DMS 273 (cell line): ENCODE measurements at regions not wholly inside any gene's neighbourhood (a gene's known extent, or its start where the extent isn't known, plus 50 kb on each side); places are given as distances from the start of the nearest gene placed in this dataset.
A peak's percentile ranks its signal among the peaks of the same experiment; 100 is the strongest.

Experiments
- DNase-seq: peaks from one replicate; lab custom pipeline; 2025; ENCODE audit not compliant: unreplicated experiment; lab: John Stamatoyannopoulos, UW

DNA sequence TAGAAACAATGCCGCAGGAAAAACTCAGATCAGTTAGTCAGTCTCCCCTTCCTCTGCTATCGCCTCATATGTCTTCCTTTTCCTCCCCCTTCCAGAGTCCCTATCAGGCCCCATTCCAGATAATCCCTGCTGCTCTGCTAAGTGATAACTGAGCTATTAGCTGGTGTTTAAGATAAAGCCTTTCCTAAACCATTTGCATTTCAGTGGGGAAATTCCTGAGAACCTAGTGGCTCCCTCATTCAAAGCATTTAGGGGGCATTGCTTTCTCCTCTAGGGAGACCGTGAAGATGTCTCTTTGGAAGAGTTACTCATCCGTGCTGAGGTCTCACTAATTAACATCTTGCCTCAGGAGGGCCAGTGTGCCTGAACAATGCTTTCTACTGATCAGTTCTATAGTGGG, 401.6 kb downstream of the NPIPA7 start:
- DNase-seq, result no peak

DNA sequence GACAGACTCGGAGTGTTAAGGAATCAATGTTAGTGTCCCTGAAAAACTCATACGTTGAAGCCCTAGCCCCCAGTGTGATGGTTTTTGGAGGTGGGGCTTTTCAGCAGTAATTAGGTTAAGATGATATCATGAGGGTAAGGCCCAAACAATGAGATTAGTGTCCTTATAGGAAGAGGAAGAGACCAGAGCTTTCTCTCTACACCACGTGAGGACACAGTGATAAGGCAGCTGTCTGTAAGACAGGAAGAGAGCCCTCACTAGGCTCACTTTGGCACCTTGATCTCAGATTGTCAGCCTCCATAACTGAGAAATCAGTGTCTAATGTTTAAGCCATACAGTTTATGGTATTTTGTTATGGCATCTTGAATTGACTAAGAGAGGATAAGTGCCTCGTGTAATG, 403.2 kb downstream of the NPIPA7 start:
- DNase-seq, result no peak

- no peak for DNase-seq
Observed at GRCh38 chr16:16788004-16788403, 409.1 kb downstream of the NPIPA7 start.

DNA sequence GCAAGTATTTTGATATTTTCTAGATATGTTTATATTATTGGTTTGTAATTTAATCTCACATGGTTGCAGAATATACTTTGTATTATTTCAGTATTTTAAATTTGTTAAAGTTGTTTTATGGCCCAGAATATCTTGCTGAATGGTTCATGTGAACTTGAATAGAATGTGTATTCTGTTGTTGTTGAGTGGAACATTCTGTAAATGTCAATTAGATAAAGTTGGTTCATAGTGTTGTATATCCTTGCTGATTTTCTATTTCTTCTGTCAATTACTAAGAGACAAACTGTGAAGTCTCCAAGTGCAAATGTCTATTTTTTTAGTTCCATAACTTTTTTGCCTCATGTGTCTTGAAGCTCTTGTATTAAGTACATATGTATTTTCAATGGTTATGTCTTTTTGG, 411.7 kb downstream of the NPIPA7 start:
- DNase-seq, result no peak

DNA sequence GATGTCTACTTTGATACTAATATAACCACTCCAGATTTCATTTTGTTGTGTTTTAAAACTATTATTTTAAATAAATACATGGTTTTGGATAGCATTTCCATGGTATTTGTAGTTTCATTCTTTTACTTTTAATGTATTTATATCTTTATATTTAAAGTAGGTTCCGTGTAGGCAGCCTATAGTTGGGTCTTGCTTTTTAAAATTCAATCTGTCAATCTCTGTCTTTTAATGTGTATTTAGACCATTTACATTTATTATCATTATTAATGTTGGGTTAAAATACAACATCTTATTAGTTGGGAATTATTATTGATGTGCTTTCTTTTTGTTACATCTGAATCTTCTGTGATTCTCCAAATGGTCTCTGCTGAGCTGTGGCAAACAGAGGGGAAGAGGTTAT, 412.1 kb downstream of the NPIPA7 start:
- no peak for DNase-seq

DNA sequence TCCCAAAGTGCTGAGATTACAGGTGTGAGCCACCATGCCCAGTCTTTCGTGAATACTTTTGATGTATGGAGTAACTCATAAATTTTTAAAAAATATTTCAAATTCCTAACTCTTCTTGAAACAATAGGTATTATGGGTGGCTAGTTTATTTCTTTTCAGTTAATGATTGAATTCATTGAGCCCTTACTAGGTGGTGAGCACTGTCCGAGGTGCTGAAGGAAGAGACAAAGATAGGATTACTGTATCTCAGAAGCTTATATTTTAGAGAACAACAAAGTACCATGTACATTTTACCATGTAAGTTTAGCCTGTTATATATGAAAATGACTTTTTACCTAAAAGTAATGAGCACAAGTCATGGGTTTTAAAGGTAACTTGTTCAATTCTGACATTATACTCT, 418.3 kb downstream of the NPIPA7 start:
- no peak for DNase-seq

- no peak for DNase-seq
Observed at GRCh38 chr16:16798504-16798903, 419.6 kb downstream of the NPIPA7 start.

- peak; percentile 11 for DNase-seq
Observed at GRCh38 chr16:16805809-16806208, 426.9 kb downstream of the NPIPA7 start.

- no peak for DNase-seq
Observed at GRCh38 chr16:16815641-16816040, 436.7 kb downstream of the NPIPA7 start.

GRCh38 chr16:16817196-16817595, 438.3 kb downstream of the NPIPA7 start:
- no peak for DNase-seq

DNA sequence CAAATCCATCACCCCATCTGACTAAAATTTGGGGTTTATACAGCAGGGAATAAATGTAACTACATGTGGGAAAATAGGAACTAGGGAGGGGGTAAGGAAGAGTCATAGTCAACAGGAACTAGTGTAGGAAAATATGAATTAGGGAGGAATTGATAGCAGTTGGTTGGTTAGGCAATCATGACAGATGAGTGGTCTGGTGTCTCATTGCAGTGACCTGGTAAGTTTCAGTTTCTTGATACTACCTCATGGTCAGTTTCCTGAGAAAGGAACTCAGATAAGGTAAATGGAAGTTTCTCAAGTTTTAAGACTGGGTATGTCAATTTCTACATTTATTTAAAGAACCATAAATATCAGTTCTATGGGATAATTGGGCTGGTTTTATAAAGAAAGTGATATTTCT, 442.3 kb downstream of the NPIPA7 start:
- DNase-seq, result no peak

GRCh38 chr16:16828913-16829398, 450.0 kb downstream of the NPIPA7 start:
- no peak for DNase-seq

DNA sequence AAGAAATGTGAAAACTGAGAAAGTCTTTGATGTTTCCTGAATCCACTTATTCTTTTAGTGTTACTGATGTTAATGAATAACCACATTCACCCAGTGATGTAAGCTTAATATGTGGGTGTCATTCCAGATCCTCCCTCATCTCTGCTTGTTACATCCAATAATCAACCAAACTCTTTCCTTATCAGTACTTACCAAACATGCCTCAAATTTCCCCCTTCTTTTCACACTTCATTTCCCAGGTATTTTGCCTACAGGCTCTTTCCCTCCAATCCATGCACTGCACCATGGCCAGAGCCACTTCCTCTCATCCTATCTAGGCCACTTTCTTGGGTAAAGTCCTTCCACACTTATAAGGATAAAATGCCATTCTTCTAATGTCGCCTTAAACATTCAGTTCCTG, 451.5 kb downstream of the NPIPA7 start:
- DNase-seq, result no peak

DNA sequence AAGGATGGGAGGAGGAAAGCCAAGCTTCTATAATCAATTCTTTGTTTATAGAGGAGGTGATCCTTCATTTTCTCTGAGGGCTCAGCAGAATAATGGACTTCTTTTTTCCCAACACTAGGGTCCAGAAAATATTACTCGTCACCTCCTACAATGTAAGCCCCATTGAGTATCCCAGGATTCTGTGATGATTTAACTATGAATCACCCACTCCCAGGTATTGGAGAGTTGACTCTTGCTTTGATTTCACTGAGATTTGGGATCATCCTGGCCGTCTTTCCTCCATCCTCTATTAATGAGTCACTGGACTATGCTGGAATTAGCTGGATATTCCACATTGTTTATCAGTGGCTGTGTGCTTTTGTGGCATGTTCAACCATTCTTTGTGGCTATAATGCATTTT, 452.0 kb downstream of the NPIPA7 start:
- DNase-seq, result no peak

GRCh38 chr16:16833165-16833564, 454.2 kb downstream of the NPIPA7 start:
- no peak for DNase-seq

DNA sequence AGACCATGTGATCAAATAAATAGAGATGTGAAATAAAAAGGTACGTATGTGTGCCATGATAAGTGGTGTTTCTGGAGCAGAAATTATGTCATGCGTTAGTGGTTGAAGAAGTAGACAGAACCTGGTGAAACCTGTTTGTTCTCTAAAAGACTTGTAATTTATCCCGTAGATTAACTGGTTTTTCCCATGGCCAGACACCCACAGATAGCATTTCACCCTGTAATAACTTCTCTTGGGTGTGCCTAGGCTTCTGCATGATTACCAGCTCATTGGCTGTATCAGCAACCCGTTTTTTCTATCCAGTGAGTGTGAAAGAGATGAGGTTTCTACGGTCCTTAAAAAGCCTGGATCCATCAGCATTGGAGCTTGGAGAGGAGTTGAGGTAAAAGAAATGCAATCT, 471.3 kb downstream of the NPIPA7 start:
- no peak for DNase-seq

GRCh38 chr16:16857012-16857411, 478.1 kb downstream of the NPIPA7 start:
- no peak for DNase-seq

DNA sequence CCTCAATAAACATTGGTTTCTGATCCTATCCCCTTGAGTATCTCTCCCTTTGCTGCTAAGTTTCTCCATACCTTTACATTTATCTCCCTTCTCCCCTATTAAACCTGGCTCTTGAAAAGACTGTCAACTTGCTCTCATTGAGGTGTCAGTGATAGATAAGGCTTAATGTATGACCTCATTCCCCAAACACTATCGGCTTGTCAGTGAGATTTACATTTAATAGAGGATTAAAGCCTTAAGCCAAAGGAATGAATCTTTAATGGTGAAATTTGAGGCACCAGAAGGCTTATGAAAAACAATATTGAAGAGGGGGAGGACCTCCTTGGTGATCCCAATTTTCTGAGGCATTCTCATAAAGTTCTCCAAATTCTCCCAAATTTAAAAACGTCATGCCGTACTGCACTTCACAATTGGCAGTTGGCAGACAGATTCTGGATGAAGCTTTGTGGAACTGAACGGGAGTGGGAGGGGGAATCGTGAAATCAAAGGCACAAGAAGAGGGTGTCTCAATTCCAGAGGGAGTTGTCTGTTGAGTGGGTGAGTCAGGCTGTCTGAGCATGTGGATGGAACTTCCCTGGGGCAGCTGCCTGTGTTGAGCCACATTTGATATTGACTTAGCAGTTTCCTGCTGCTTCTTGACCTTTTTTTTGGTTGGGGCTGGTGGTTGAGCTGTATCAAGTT, 478.8 kb downstream of the NPIPA7 start:
- DNase-seq, result no peak

DNA sequence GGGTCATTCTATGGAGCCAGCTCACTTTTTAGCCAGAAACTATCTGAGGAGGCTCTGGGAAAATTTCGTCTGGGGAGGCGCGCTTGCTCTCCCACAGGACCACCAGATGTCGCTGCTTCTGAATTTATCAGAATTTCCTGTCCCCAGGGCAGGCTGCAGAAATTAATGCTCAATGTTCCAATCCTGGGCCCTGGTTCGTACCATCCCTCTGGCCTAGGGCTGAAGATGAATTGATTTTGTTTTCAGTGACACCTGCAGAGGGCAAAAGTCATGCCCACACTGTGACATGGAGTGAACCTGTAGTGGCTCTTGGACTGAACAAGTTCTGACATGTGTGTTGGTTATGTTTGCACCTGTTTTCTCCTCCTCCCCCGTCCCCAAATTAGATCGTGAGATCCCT, 482.6 kb downstream of the NPIPA7 start:
- DNase-seq, result peak; percentile 75

DNA sequence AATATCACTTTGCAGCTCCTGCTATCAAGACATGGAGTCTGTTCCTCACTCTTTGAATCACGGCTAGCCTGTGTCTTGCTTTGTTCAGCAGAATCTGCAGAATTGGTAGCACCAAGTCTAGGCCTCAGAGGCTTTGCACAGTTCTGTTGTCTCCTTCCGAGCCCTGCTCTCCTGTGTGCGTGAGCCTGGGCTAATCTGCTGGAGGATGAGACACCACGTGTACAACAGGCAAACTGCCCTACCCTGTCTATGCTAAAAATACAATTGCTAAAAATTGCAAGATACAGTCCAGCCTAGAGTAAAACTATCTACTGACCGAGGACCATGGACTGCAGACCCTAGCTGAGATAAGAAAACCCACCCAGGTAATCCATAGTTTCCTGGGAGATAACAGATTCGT, 484.7 kb downstream of the NPIPA7 start:
- DNase-seq, result no peak

DNA sequence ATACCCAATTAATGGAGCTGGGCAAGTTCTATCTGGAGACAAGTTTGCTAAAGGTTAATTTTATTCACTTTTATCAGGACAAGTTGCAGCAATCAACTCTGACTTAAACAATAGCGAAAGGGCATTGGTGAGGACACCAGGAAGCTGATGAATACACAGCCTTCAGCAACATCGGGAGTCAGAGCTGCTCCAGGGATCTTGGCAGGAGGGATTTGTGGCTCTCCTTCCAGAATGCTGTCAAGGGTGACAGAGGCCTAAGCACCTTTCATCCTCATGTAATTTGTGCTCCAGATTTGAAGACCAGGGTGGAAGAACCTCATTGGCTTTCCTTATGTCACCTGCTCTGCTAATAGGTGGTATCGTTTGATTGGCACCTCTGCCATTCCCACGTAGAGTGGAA, 485.6 kb downstream of the NPIPA7 start:
- no peak for DNase-seq

GRCh38 chr16:16865374-16865773, 486.4 kb downstream of the NPIPA7 start:
- DNase-seq, result no peak

DNA sequence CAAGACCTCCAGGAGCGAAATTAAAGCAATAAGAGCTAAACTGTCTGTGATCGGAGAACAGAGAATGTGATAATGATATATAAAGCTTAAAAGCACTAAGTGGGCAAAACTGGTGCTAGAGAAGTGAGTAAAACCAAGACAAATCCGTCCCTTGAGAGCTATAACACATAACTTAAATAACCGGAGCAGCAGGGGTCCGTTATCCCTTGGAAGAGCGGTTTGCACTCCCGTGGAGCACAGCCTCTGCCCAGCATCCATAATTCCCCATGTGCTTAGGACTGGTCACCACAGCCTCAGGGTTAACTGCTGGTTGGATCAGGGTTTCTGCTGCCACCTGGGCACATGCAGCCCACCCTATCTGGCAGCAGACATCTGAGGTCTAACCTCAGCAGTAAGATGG, 489.0 kb downstream of the NPIPA7 start:
- DNase-seq, result no peak
